Panc1 (cell line): ENCODE measurements at regions not wholly inside any gene's neighbourhood (a gene's known extent, or its start where the extent isn't known, plus 50 kb on each side); places are given as distances from the start of the nearest gene placed in this dataset.

Source experiments
- ATAC-seq: fragments of 200-7000 bp; cut with Tn5 transposase; 2 replicates; pipeline ENCODE4 v1.9.1; 2020; ENCODE audit warnings: mild to moderate bottlenecking, moderate library complexity
- BruUV-seq: library from RNA; stranded (reverse); fragments of 400-500 nt; replicated peaks from 2 replicates; lab custom pipeline; 2021; lab: Mats Ljungman, UMichigan
- CTCF ChIA-PET: fragments of 300-600 bp; sonication (Branson Sonifier 250); formaldehyde crosslinking; loops from one replicate; lab custom pipeline; 2022; ENCODE audit warnings: antibody characterized with exemption; lab: Charles Lee
- POLR2A ChIA-PET: fragments of 300-600 bp; sonication (Branson Sonifier 250); formaldehyde crosslinking; loops from one replicate; lab custom pipeline; 2022; ENCODE audit warnings: antibody characterized with exemption; lab: Charles Lee
- DNase-seq: peaks from one replicate; pipeline ENCODE4 v3.0.0-alpha.2; 2010; ENCODE audit warnings: low read depth, low spot score
- H3K27ac ChIP-seq: 2 replicates; pipeline ENCODE4 v1.5.1; 2011; ENCODE audit warnings: mild to moderate bottlenecking, low read length, inconsistent platforms
- H3K27me3 ChIP-seq: fragments of 200-500 bp; sonication (Bioruptor generic); 2 replicates; pipeline ENCODE4 v1.6.0; 2014; ENCODE audit warnings: low read length, inconsistent platforms; ENCODE audit not compliant: control insufficient read depth, insufficient read depth
- H3K36me3 ChIP-seq: fragments of 200-500 bp; sonication (Bioruptor generic); 2 replicates; pipeline ENCODE4 v1.5.1; 2014; ENCODE audit warnings: inconsistent platforms, mild to moderate bottlenecking, low read length, moderate library complexity; ENCODE audit not compliant: control insufficient read depth, insufficient read depth
- H3K4me1 ChIP-seq: 2 replicates; pipeline ENCODE4 v1.5.1; 2011; ENCODE audit warnings: inconsistent platforms, mild to moderate bottlenecking, low read length, moderate library complexity; ENCODE audit not compliant: control insufficient read depth, insufficient read depth
- H3K4me3 ChIP-seq, 2 experiments: 2 replicates each; pipeline ENCODE4 v1.5.1; 2011 to 2012; ENCODE audit warnings: low read depth in 2 of 2, low read length in 2 of 2, mild to moderate bottlenecking in 2 of 2, inconsistent platforms in 1 of 2, moderate library complexity in 1 of 2
- H3K9me3 ChIP-seq: fragments of 200-500 bp; sonication (Bioruptor generic); 2 replicates; pipeline ENCODE4 v1.5.1; 2014; ENCODE audit warnings: low read depth, mild to moderate bottlenecking, inconsistent platforms, low read length, moderate library complexity; ENCODE audit not compliant: control insufficient read depth, insufficient read depth
- POLR2AphosphoS5 ChIP-seq: IDR thresholded peaks from 2 replicates; pipeline ENCODE4 v1.6.1; 2012; ENCODE audit warnings: mild to moderate bottlenecking, low read depth, low read length, moderate library complexity
- SIN3A ChIP-seq: IDR thresholded peaks from 2 replicates; pipeline ENCODE4 v1.6.1; 2012; ENCODE audit warnings: low read depth, mild to moderate bottlenecking, low read length, moderate library complexity, borderline replicate concordance; ENCODE audit not compliant: insufficient read depth
- TCF7L2 ChIP-seq: IDR thresholded peaks from 2 replicates; pipeline ENCODE4 v1.6.1; 2011; ENCODE audit warnings: mild to moderate bottlenecking, low read depth, low read length, inconsistent platforms
- in situ Hi-C: cut with HindIII; loops from 2 replicates; pipeline ENCODE4 v1.10.0; 2016; ENCODE audit warnings: low sequenced_read_pairs, low pct_unique_long_range_greater_than_20kb
- intact Hi-C: fragments of 100-400 bp; cut with micrococcal nuclease; formaldehyde crosslinking; loops from one replicate; pipeline ENCODE4 v1.10.0; 2022; ENCODE audit not compliant: unreplicated experiment
- TF ChIP-seq, protein P1 (sequence below), 2 experiments: IDR thresholded peaks; 2 replicates each; pipeline ENCODE4 v1.6.1; 2011 to 2012; ENCODE audit warnings: low read depth in 2 of 2, control low read depth in 1 of 2, low read length in 1 of 2, mild to moderate bottlenecking in 1 of 2, moderate library complexity in 1 of 2; ENCODE audit not compliant: insufficient read depth in 1 of 2
- TF ChIP-seq, protein P2 (sequence below): fragments of 450-650 bp; IDR thresholded peaks from 2 replicates; pipeline ENCODE4 v1.5.1; 2017; ENCODE audit warnings: mild to moderate bottlenecking

DNA sequence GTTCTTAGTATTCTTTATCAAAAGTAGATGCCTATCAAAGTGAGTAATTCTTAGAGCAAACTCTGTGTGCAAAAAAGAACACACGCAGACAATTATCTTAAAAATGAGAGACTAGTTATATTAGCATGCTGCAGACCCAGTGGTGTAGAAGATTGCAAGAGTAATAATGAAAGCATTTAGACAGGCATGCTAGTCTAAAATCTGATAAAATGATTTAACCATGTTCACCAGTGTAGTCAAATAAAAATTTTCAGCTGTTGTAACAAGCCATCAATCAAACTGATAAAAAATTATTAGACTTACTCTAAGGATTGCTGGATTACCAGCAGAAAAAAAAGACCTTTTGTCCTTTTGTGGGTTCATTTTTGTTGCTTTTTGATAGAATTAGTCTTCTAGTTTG, 241.9 kb upstream of the TLE4 start:
- CTCF ChIA-PET: no interaction called here
- Histone ChIP-seq H3K9me3 (no peaks in the 10 kb centered on the region), H3K36me3 (no peaks in the 10 kb centered on the region), H3K4me1 (no peaks in the 10 kb centered on the region), H3K27ac (no peak overlapping the region), H3K4me3 (no peak overlapping the region), H3K27me3 (no peaks in the 10 kb centered on the region)
- TF ChIP-seq POLR2AphosphoS5: no peak
- TF ChIP-seq SIN3A: no peak
- TF ChIP-seq, protein P1, sequence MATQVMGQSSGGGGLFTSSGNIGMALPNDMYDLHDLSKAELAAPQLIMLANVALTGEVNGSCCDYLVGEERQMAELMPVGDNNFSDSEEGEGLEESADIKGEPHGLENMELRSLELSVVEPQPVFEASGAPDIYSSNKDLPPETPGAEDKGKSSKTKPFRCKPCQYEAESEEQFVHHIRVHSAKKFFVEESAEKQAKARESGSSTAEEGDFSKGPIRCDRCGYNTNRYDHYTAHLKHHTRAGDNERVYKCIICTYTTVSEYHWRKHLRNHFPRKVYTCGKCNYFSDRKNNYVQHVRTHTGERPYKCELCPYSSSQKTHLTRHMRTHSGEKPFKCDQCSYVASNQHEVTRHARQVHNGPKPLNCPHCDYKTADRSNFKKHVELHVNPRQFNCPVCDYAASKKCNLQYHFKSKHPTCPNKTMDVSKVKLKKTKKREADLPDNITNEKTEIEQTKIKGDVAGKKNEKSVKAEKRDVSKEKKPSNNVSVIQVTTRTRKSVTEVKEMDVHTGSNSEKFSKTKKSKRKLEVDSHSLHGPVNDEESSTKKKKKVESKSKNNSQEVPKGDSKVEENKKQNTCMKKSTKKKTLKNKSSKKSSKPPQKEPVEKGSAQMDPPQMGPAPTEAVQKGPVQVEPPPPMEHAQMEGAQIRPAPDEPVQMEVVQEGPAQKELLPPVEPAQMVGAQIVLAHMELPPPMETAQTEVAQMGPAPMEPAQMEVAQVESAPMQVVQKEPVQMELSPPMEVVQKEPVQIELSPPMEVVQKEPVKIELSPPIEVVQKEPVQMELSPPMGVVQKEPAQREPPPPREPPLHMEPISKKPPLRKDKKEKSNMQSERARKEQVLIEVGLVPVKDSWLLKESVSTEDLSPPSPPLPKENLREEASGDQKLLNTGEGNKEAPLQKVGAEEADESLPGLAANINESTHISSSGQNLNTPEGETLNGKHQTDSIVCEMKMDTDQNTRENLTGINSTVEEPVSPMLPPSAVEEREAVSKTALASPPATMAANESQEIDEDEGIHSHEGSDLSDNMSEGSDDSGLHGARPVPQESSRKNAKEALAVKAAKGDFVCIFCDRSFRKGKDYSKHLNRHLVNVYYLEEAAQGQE (IDR thresholded peaks at IDR 0.05; ENCODE audit: insufficient read depth in 1 of 2, low read depth in 2 of 2, low read length in 1 of 2): no peak
- no peak for TF ChIP-seq TCF7L2
- POLR2A ChIA-PET: no interaction called here
- intact Hi-C loops (no loop called here), in situ Hi-C loops (no loop called here)
- DNase-seq (no peak), ATAC-seq (no peak)
- BruUV-seq: no TSS peak

DNA sequence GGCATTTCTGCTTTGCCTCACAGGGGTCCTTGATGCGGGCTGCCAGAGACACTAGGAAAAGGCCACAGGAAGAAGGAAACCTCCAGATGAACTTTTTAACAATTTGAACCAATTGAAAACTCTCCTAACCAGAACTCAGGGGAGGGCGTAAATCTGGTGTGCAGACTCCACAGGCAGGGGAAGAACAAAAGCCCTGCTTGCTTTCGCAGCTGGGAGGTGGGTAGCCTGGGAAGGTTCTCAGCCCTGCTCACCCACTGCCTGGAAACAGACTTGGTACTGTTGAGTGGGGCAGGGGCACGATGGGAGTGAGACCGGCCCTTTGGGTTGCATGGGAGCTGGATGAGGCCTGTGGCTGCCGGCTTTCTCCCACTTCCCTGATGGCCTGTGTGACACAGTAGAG, 237.8 kb upstream of the TLE4 start:
- Histone ChIP-seq H3K27ac (no peak overlapping the region), H3K9me3 (no peaks in the 10 kb centered on the region), H3K4me3 (no peak overlapping the region), H3K27me3 (no peaks in the 10 kb centered on the region), H3K36me3 (no peaks in the 10 kb centered on the region), H3K4me1 (no peaks in the 10 kb centered on the region)
- ChIA-PET CTCF (no interaction called here), POLR2A (no interaction called here)
- DNase-seq: no peak
- no peak for TF ChIP-seq TCF7L2
- no peak for TF ChIP-seq POLR2AphosphoS5
- TF ChIP-seq, protein P1 (IDR thresholded peaks at IDR 0.05; ENCODE audit: insufficient read depth in 1 of 2, low read depth in 2 of 2, low read length in 1 of 2): no peak
- TF ChIP-seq, protein P2, sequence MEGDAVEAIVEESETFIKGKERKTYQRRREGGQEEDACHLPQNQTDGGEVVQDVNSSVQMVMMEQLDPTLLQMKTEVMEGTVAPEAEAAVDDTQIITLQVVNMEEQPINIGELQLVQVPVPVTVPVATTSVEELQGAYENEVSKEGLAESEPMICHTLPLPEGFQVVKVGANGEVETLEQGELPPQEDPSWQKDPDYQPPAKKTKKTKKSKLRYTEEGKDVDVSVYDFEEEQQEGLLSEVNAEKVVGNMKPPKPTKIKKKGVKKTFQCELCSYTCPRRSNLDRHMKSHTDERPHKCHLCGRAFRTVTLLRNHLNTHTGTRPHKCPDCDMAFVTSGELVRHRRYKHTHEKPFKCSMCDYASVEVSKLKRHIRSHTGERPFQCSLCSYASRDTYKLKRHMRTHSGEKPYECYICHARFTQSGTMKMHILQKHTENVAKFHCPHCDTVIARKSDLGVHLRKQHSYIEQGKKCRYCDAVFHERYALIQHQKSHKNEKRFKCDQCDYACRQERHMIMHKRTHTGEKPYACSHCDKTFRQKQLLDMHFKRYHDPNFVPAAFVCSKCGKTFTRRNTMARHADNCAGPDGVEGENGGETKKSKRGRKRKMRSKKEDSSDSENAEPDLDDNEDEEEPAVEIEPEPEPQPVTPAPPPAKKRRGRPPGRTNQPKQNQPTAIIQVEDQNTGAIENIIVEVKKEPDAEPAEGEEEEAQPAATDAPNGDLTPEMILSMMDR: no peak
- no peak for TF ChIP-seq SIN3A
- ATAC-seq: no peak
- in situ Hi-C loops (no loop called here), intact Hi-C loops (no loop called here)
- BruUV-seq: no TSS peak
